Body of pancreas (tissue), 4 donors: ENCODE measurements at regions not wholly inside any gene's neighbourhood (a gene's known extent, or its start where the extent isn't known, plus 50 kb on each side); places are given as distances from the start of the nearest gene placed in this dataset.

ENCODE experiments used
- CTCF ChIP-seq, 7 experiments: fragments of 450-650 bp in 4 of 7; fragments of 200-600 bp in 3 of 7; sonication (generic) in 3 of 7; IDR thresholded peaks; one replicate each; pipeline ENCODE4 v1.5.1; 2016 to 2019; ENCODE audit warnings: antibody characterized with exemption in 7 of 7
- POLR2A ChIP-seq, 3 donors: fragments of 450-650 bp; IDR thresholded peaks; one replicate each; pipeline ENCODE4 v1.6.1; 2016; ENCODE audit warnings: antibody characterized with exemption in 3 of 3, mild to moderate bottlenecking in 2 of 3

GRCh38 chr11:113591117-113591516 is 115.0 kb downstream of the TMPRSS5 start:
- TF ChIP-seq CTCF (IDR thresholded peaks at IDR 0.05) (no peak), POLR2A (IDR thresholded peaks at IDR 0.05) (no peak)
